HG03135 (cell line): ENCODE measurements at regions not wholly inside any gene's neighbourhood (a gene's known extent, or its start where the extent isn't known, plus 50 kb on each side); places are given as distances from the start of the nearest gene placed in this dataset.

Experiments used
- ATAC-seq: cut with Tn5 transposase; IDR thresholded peaks from one replicate; pipeline ENCODE4 v1.9.1; 2021; ENCODE audit warnings: mild to moderate bottlenecking, moderate library complexity; ENCODE audit not compliant: unreplicated experiment

DNA sequence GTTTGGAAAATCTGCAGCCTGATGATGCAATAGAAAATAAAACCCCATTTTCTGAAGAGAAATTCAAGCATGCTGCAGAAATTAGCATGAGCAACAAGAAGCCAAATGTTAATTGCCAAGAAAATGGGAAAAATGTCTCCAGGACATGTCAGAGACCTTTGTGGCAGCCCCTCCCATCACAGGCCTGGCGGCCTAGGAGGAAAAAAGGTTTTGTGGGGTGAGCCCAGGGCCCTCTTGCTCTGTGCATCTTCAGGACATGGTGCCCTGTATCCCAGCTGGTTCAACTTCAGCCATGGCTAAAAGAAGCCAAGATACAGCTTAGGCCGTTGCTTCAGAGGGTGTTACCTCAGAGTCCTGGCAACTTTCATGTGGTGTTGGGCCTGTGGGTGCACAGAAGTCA is 775.5 kb upstream of the SEL1L start:
- no peak for ATAC-seq

DNA sequence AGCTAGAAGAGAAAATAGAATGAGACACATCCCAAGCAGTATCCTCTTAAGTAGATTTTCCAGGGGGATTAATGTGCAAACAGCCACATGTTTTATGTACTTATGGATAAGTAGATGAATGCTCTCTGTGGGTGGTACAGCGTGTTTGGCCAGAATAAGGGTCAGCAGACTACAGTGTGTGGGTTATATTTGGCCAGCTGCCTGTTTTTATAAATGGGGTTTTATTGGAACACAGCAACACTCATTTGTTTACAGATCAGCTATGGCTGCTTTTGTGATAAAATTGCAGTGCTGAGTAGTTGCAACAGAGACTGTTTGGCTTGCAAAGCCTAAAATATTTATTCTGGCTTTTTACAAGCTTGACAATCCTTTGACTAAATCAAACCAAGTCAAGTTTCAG is 780.2 kb upstream of the SEL1L start:
- no peak for ATAC-seq

DNA sequence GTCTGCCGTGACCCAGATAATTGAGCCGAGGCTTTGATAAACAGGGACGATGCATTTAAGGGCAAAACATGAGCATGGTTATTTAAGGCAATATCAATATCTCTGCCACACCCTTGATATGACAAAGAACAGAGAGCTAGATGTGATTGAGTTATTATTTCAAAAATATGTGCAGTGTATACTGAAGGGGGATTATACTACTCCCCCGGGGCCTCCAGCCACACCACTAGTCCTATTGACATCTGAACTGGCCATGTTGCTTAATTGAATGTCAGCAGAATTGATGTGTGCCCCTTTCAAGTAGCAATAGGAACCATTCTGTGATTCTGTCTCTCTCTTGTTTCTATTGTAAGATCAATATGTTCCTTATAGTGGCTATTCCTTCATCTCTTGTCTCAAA is 794.8 kb upstream of the SEL1L start:
- ATAC-seq = no peak

DNA sequence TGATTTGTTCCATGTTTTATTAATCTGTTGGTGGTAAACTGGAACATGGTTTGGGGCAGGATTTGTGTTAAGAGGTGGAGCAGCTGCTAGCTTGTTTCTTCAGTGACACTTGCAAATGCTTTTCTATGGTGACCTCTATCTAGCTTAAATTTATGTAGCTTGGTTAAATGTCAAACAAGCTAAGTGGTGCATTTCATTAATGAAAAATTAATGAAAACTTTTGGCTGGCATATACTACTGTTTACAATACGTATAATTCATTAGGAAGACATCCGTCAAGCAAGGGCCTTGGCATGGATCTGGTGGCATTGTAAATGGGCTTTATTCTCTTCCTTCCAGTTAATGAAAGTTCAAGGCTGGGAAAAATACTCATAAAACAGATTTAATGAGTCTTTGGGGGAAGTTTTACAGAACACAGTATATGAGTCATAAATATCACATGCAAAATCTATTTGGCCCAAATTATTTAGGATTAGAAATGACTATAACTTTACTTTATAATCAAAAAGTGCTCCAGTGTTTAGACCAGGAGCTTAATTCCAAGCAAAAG is 807.7 kb upstream of the SEL1L start:
- ATAC-seq = no peak

DNA sequence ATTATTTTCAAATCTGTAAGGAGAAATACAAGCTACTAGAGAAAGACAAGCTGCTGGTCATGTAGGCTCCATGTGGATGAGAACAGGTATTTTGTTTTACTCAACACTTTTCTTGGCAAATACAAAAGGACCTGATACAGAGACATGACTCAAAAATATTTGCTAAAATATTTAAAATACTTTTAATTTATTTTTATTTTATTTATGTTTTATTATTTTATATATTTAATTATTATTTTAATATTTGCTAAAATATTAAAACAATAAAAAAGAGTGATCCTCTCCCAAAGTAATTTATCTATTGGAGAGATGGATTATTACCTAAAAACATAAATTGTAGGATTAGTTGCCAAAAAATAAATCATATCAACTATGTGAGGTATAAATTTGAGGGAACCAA is 808.9 kb upstream of the SEL1L start:
- ATAC-seq = no peak

DNA sequence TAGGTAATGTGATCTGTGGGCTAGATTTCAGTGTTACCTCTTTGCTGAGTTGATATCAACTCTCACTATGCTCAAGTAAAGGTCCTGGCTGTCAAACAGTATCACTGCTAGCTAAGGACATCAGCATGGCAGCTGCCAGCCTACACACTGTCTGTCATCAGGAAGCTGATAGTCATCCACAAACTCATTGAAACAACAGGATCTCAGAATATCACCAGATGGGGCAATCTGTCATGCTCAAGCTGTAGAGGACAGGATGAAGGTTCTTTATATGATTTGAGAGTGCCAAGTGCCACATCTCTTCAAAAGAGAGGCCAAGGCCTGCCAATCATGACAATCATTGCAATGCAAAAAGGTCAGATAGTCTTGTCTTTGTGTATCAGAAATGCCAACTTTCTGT is 811.5 kb upstream of the SEL1L start:
- ATAC-seq = no peak

DNA sequence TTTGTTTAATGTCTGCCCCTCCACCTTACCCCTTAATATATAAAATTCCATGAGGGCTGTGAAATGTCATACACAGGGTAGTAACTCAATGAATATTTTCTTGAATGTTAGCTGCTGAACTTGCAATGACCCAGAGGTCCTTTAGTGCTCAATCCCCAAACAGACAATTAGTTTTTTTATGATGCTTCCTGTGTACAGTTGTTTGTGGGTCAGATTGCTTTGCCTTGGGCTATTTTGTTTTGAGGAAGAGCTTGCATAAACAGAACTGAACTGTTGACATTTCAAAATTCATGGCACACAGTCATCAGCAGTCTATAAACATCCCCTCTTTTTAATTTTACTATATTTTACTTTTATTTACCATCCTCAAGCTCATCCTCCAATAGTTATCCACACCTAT is 820.5 kb upstream of the SEL1L start:
- no peak for ATAC-seq

DNA sequence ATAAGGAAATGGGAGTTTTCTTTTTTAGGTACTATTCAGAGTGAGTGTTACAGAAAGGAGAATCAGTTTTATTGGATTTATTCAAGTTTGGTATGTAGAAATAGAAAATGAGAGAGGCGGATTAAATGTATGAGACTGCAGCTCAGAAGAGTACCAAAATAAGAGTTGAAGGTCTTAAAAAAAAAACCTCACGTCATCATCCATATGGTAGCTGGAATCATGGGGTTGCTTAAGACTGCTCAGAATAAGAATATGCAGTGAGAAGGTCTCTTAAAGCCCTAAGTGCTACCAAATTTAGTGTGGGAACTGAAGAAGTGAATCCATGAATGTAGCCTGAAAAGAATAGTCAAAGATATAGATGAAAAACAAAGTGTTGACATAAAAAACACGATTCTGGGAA is 825.5 kb upstream of the SEL1L start:
- no peak for ATAC-seq

DNA sequence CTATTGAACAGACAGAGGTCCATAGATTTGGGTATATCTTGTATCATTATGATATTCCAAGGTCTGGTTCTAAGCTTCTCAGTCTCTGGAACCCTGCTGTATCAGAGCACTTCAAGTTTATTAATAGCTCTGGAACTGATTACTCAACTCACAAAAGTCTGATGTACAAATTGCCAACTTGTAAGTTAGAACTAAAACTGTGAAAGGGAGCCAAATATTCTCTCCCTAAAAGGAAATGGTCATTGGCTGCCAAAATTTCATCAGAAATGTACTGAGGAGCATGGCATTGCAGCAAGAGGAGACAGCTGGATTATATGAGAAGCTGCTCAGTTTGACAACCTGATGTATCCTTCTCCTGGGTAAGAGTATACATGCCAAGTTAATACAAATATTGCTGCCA is 828.8 kb upstream of the SEL1L start:
- ATAC-seq = no peak

DNA sequence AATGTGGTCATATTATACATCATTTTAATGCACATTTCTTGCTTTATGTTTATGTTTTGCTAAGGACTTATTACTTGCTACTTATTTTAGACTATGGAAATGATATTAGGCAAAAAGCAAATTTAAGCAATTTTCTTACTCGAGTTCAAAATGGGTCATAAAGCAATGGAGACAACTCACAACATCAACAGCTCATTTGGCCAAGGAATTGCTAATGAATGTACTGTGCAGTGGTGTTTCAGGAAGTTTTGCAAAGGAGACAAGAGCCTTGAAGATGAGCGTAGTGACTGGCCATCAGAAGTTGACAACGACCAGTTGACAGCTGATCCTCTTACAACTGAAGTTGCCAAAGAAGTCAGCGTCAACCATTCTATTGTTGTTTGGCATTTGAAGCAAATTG is 831.8 kb upstream of the SEL1L start:
- no peak for ATAC-seq

DNA sequence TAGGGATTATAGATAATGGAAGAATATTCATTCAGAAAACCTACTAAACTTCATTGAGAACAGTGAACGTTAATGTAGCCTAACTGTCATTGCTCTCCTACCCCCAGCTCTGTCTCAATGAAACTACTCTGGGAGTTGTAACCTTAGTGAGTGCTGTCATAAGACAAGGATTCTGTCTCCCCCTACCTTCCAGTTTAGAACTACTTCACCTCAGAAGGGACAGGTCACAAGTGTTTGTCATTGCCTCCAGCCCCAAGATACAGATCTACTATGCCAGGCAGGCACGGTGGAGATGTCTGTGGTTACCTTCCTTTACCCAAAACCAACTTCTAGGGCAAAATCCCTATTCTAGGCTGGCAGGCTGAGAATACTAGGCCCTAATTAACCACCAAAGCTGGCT is 833.1 kb upstream of the SEL1L start:
- no peak for ATAC-seq

DNA sequence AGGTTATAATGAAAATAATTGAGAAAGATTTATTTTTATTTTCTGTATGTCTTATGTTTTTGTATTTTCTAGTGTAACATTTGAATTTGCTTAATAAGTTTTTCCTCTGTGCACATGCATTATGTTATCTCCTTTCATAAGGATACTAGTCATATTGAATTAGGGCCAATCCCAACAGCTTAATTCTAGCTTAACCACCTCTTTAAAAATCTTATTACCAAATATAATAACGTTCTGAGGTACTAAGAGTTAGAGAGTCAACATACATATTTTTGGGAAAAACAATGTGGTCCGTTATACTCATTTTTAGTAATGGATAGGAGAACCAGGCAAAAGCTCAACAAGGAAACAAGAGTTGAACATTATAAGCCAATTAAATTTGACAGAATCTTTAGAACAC is 845.6 kb upstream of the SEL1L start:
- no peak for ATAC-seq

DNA sequence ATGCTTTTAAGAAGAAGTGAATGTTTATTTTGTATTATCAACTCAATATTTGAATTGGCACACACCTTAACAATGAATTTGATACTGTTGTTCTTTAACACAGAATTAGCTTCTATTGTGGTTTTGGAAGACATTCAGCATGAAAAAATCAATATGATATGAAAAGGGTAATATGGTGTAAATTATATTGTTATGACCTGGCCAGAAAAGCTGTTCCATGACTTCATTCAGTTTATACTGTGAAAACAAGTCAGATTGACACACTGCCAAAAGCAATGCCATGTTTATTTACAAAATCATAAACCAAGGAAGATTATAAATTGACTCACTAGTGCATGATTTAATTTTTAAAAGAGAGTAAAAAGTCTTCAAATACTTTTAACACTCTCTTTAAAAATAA is 851.4 kb upstream of the SEL1L start:
- no peak for ATAC-seq

DNA sequence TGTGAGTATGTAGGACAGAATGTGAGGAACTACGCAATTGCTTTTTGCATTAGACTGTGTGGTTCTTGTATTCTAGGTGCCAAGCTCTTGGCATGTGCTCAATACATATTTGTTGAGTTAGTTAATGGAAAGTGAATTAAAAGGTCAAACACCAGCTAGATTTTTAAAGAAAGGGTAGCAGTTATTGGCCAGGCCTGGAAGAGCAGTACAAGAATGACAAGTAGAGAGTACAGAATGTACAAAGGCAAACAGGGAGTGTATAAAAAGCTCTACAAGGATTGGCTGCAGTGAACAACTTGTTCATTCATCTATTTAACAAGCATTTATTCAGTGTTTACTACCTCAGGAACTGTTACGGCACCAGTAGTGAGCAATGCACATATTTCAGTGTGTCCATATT is 854.0 kb upstream of the SEL1L start:
- no peak for ATAC-seq

DNA sequence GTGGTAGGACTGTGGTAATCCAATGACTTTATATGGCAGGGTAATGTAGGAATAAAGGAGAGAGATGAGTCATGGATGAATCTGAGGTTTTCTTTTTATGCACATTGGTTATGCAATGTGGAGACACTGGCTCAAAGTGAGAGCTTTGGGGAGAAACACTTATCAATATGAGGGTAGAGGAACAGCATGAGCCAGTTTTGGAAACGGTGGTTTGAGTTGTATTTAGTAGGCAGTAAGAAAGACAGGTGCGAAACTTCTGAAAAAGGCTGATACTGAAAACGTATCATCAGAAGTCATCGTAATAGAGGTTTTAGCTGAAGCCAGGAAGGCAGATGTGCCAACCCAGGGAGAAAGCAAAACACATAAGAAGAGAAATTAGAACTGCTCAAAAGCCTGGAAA is 854.8 kb upstream of the SEL1L start:
- ATAC-seq = no peak

DNA sequence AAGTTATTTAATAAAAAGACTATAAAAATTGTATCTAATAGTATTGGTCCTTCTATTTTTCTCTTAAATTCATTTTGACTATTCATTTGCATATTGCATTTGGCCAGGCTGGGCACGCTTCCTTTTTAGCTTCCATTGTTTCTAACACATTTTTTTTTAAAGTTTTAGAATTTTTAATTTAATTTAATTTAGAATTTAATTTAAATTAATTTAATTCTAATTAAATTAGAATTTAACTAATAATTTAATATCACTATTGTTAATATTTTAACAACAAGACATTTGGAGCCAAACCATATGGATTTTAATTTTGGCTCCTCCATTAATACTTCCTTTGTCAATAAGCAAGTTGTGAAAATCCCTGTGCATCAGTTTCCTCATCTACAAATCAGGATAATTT is 856.9 kb upstream of the SEL1L start:
- no peak for ATAC-seq

DNA sequence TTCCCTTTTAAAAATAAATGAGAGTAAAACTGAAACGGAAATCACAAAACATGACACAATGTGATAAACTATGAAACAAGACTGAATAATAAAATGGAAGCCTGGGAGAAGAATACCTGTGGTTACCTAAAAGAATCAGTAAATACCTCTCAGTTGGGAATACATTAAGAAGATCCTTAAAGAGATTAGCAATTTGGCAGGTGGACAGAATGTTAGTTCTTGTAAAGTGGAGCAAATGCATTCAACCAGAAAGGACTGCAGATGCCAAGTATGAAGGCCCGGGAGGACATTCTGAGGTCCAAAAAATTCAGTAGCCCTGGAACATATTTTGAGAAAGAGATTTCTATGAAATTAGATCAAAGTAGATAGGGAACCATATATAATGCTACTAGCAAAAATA is 861.3 kb upstream of the SEL1L start:
- no peak for ATAC-seq

DNA sequence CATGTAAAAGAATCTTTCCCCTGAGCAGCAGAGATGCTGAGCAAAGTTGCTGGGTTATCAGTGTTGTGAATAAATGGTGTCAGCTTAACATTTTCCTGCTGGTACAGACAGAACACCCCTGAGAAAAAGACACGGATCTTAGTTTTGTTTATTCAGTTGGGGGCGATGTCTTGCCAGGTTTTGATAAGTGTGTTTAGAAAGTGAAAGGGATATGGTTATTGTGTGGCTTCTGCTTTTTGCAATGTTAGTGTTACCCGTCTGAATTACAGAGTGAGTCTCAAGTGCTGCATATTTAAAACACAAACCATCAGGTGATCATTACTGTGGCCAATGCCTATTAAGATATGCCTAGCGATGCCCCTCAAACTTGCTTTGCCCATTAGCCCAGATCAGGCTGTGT is 864.6 kb upstream of the SEL1L start:
- no peak for ATAC-seq

DNA sequence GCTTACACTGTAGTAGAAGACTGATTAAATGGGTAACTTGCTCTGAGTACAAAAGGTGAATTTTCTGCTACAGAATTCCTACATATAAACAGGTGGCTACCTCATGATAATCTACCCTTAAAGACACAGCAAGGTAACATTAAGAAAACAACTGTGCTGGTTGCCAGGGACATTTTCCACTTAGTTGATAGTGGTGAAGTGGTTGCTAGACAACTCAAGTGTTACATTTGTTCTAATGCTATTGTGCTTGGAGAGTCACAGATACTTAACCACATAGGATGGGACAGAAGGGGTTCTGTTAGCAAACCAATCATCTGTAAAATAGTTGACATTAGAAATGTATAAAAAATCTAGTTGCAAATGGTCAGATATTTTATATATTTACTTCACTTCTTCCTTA is 870.3 kb upstream of the SEL1L start:
- ATAC-seq = no peak

DNA sequence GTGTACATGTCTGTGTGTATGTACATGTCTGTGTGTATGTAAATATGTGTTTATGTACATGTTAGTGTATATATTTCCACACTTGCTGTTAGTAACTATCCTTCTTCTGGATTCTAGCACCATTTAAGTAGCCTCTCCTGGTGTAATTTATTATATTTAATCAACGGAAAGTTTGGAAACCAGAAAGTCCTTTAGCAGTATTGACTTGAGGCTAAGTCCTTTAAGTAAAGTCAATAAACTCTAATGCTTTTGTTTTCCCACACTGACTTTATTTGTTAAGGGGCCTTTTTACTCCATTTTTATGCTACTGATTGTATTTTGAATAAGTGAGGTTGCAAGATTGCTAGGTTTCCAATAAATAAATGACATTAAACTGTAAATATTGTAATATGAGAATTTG is 876.4 kb upstream of the SEL1L start:
- no peak for ATAC-seq

DNA sequence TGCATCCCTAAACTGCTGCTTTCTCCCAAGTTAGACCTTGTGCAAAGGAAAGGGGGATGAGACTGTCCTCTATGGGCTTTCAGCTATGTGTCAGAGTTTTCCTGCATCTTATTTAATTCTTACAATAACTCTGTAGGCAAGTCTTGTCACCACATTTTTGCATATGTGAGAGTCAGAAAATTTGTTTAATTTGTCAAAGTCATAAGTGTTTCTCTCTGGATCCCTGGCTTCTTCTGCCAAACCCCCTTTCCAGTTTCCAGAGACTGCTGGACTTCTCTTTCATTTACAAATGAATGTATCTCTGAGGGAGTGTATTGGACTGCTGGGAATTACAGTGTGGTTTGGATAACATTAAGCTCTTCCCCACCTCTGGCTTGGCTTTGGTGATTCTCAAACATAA is 877.6 kb upstream of the SEL1L start:
- ATAC-seq = no peak

DNA sequence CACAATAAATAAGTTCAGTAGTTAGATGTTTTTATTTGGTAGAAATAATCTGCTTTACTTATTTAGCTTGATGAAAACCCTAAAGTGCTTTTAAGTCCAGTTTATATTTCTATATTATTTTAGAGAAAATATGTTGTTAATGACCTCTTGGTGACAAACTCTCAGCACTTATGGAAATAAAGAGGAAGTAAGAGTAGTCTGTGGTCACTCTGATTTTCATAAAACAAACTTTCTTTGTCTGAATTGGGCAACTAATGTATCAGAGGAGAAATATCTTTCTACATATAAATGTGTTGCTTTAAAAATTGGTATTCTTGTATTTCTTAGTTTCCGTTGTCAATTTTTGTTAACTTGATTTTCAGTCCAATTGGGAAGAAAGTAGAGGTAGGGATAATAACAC is 878.9 kb upstream of the SEL1L start:
- ATAC-seq = no peak

DNA sequence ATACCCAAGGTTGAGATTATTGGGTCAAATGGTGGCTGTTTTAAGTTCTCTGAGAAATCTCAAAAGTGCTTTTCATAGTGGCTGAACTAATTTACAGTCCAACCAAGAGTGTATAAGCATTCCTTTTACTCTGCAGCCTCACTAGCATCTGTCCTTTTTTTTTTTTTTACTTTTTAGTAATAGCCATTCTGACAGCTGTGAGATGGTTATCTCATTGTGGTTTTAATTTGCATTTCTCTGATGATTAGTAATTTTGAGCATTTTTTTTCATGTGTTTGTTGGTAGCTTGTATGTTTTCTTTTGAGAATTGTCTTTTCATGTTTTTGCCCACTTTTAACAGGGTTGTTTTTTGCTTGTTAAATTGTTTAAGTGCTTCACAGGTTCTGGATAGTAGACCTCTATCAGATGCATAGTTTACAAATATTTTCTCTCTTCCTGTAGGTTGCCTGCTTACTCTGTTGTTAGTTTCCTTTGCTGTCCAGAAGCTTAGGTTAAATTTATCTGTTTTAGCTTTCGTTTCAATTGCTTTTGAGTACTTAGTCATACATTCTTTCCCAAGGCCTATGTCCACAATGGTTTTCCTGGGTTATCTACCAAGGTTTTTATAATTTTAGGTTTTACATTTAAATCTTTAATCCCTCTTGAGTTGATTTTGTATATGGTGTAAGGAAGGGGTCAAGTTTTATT is 881.3 kb upstream of the SEL1L start:
- ATAC-seq = no peak
